Right cardiac atrium (tissue), 5 donors: ENCODE measurements at regions not wholly inside any gene's neighbourhood (a gene's known extent, or its start where the extent isn't known, plus 50 kb on each side); places are given as distances from the start of the nearest gene placed in this dataset.
"Not testable (repeated sequence)": the region's sequence is repeated elsewhere in the genome, so short reads cannot be mapped to it uniquely, and the experiment has no call there.

Source experiments
- ATAC-seq, 2 donors: fragments of 200-7000 bp; cut with Tn5 transposase; one replicate each; pipeline versions ENCODE4 v1.8.0 to v1.9.1; 2020; ENCODE audit warnings: moderate library complexity in 2 of 2, mild to moderate bottlenecking in 1 of 2
- DNase-seq, 3 donors: peaks; one replicate each; pipeline ENCODE4 v3.0.0-alpha.2; 2020
- H3K27ac ChIP-seq: one replicate; pipeline ENCODE4 v1.5.1; 2013; ENCODE audit warnings: mild to moderate bottlenecking, low read length, control low read depth, moderate library complexity
- H3K27me3 ChIP-seq: one replicate; pipeline ENCODE4 v1.6.1; 2013; ENCODE audit not compliant: control insufficient read depth, insufficient read depth
- H3K4me1 ChIP-seq: one replicate; pipeline ENCODE4 v1.6.1; 2013; ENCODE audit warnings: low read length; ENCODE audit not compliant: control insufficient read depth, insufficient read depth
- H3K4me3 ChIP-seq: one replicate; pipeline ENCODE4 v1.5.1; 2013; ENCODE audit warnings: low read length, control low read depth
- H3K9me3 ChIP-seq: one replicate; pipeline ENCODE4 v1.6.1; 2013; ENCODE audit warnings: low read length; ENCODE audit not compliant: control insufficient read depth
- WGBS: extraction: QIAGEN DNeasy Blood & Tissue Kit; methylation state at CpG from one replicate; pipeline ENCODE4 v1.1.7; 2013; 5-methylcytosine and 5-hydroxymethylcytosine counted together
- intact Hi-C, 4 donors: fragments of 100-400 bp; cut with DNase I; formaldehyde crosslinking; loops; one replicate each; pipeline versions ENCODE4 v1.11.0 to v1.14.0; 2022 to 2023
- donor health status: healthy with polysubstance abuse.
- donor health status: DM: no; HTN: yes; CAD: no.
- donor health status: DM: no; HTN: no; CAD: no.
- donor health status: DM: no; HTN: yes; CAD: no; lungs with severe emphysema.
- donor health status: DM: yes; HTN: yes; CAD: no.

DNA sequence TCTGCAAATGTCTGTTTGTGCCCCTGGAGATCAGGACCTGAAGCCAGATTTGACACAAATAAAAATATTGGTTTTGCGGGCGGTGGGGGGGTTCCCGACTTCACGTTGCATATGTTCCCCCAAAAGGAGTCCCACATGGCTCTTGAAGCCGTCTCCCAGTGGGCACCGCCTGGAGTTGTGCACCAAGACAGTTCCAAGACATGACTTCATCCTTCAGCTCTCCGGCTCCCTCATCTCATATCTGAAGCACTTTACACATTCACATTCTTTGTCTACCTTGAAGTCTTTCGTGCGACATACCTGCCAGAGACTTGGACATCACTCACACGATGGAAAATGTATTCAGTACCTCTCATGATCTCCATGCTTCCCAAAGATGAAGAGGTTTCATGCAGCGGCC is 362.8 kb upstream of the FOXK1 start:
- DNase-seq (no peak), ATAC-seq (no peak)
- H3K27me3 ChIP-seq = no peaks in the 10 kb centered on the region
- H3K4me3 ChIP-seq = no peak overlapping the region
- no peaks in the 10 kb centered on the region for H3K9me3 ChIP-seq
- no peak overlapping the region for H3K27ac ChIP-seq
- no peaks in the 10 kb centered on the region for H3K4me1 ChIP-seq
- 87% methylated on average over 11 of the region's 11 CpGs for WGBS
- intact Hi-C loops = no loop called here

DNA sequence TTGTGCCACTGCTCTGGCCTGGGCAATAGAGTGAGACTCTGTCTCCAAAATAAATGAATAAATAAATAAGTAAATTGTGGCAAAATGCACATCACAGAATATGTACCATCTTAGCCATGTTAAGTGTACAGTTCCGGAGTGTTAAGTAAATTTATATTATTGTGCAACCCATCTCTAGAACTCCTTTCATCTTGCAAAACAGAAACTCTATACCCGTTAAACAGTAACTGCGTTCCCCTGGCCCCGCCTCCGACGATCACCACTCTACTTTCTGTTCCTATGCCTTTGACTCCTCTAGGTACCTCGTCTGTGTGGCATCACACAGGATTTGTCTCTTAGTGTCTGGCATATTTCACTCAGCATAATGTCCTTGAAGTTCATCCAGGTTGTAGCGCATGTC is 356.4 kb upstream of the FOXK1 start:
- Histone ChIP-seq H3K4me1 (no peaks in the 10 kb centered on the region), H3K4me3 (no peak overlapping the region), H3K27me3 (no peaks in the 10 kb centered on the region), H3K9me3 (no peaks in the 10 kb centered on the region), H3K27ac (no peak overlapping the region)
- DNase-seq (no peak), ATAC-seq (no peak)
- intact Hi-C loops = no loop called here
- 82% methylated on average over 8 of the region's 8 CpGs for WGBS

DNA sequence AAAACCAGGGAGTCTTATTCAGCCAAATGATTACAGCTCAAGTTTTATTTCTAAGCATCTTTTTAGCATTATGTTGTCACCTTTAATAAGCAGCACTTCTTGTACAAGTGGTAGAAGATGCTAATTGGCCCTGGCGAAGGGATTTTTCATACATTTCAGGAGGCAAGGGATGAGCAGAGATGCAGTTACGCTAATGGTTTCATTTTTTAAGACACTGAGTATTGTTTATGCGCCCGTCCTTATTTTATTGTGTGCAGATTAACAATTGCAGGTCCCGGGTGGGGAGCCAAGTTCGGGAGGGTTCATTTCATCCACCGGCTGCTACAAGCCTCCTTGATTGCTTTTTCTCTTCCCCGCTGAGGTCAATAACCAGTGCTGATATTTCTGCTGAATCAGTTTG is 350.4 kb upstream of the FOXK1 start:
- H3K27ac ChIP-seq = no peak overlapping the region

DNA sequence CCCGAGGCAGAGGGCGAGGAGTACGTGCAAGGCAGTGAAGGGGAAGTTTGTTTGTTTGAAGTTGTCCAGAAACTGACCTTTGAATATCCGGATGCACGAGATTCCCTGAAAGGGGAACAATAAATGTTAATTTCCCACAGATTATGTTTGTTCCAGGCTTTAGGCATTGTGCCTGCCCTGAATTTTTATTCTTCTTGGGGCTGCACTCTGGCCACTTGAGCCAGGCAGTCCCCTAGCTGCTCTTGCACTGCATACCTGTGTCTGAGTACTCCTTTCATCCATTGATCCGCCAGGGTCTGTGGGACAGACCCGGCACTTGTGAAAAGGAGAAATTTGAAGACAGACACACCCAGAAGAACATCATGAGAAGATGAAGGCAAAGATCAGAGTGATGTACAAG is 343.5 kb upstream of the FOXK1 start:
- intact Hi-C loops = no loop called here
- H3K4me3 ChIP-seq = no peak overlapping the region

More for the DNA sequence above, 350.4 kb upstream of the FOXK1 start:
- Histone ChIP-seq H3K27me3 (no peaks in the 10 kb centered on the region), H3K9me3 (no peaks in the 10 kb centered on the region), H3K4me1 (no peaks in the 10 kb centered on the region), H3K4me3 (no peak overlapping the region)
- DNase-seq = no peak
- WGBS = 90% methylated on average over 8 of the region's 8 CpGs
- intact Hi-C loops = no loop called here
- ATAC-seq = no peak

DNA sequence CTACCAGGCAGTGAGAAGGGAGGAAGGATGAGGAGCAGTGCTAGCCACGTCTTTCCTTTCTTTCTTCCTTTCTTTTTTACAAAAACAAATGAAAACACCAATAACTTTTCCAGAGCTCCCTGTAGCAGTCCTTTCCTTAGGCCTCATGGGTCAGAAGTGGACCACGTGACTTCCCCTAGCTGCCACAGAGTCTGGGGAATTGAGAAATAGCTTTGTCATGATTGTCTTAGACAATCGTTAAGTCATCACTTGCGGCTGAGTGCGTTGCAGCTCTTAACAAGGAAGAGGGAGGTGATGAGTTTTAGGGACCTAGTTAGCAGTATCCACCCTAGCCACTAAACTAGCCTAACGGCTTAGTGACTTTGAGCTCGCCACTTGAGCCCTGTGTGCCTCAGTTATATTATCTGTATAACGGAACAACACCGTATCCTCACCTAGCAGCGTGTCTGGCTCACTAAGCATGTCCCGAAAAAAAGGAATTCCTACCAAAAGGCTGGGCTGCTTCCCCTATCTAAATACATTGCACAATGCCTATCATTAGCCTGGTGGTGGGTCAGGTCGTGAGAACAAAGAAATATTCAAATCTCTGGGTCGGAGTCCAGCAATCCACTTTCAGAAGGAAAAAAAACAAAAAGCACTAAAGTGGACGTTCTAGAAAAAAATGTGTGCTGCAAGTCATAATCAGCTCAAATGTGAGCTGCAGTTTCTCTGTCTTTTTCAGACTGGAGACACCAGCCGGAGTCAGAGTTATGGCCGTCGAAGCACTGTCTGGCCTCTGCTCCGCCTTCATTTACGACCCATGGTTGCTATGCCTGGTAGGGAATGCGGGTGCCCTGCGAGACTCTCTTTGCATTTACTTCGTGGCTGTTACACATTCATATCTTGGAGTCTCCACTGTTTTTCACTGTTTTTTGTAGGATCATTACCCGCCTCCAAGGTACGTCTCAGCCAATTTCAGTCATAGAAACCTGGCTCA is 338.5 kb upstream of the FOXK1 start:
- H3K4me3 ChIP-seq = no peak overlapping the region
- no peak overlapping the region for H3K27ac ChIP-seq
- no peaks in the 10 kb centered on the region for H3K4me1 ChIP-seq
- DNase-seq (no peak), ATAC-seq (no peak)
- WGBS = 82% methylated on average over 24 of the region's 24 CpGs
- H3K27me3 ChIP-seq = no peaks in the 10 kb centered on the region
- intact Hi-C loops = no loop called here
- H3K9me3 ChIP-seq = peaks cover 4% of the 10 kb centered on the region

More for the DNA sequence above, 343.5 kb upstream of the FOXK1 start:
- DNase-seq (no peak), ATAC-seq (no peak)
- 80% methylated on average over 7 of the region's 7 CpGs for WGBS
- H3K27me3 ChIP-seq = no peaks in the 10 kb centered on the region
- no peaks in the 10 kb centered on the region for H3K4me1 ChIP-seq
- peaks cover 2% of the 10 kb centered on the region for H3K9me3 ChIP-seq
- no peak overlapping the region for H3K27ac ChIP-seq

DNA sequence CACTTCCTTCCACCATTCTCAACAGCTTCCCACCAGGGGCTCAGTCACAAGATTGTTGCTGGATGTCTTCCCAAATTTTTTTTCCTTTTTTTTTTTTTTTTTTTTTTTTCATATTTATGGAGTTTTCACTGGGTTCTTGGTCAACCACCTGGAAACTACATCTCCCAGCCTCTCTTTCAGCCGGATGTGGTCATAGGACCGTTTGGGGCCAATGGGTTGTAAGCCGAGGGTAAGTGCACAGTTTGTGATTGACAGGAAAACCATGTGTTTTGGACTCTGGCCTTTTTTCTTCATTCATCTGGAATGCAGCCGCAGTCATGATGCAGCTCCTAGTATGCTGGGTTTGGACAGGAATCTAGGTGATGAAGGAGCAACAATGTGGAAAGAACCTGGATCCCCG is 337.1 kb upstream of the FOXK1 start:
- intact Hi-C loops = no loop called here
- Histone ChIP-seq H3K9me3 (peaks cover 4% of the 10 kb centered on the region), H3K4me3 (no peak overlapping the region), H3K27me3 (no peaks in the 10 kb centered on the region), H3K4me1 (no peaks in the 10 kb centered on the region), H3K27ac (no peak overlapping the region)
- 64% methylated on average over 5 of the region's 5 CpGs for WGBS
- no peak for ATAC-seq
- DNase-seq = no peak

DNA sequence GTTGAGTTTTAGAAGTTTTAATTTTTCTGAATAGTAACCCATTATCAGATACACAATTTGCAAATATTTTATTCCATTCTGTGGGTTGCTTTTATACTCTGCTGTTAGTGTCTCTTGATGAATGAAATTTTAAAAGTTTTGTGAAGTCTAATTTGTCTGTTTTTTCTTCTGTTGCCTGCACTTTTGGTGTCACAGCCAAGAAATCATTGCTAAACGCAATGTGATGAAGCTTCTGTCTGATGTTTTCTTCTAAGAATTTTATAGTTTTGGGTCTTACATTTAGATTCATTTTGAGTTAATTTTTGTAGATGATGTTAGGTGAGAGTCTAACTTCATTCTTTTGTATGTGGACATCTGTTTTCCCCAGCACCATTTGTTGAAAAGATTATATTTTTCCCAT is 330.0 kb upstream of the FOXK1 start:
- intact Hi-C loops = no loop called here
- no peak overlapping the region for H3K27ac ChIP-seq
- H3K27me3 ChIP-seq = no peaks in the 10 kb centered on the region
- ATAC-seq (no peak), DNase-seq (no peak)
- 88% methylated on average over 1 of the region's 1 CpG for WGBS
- no peak overlapping the region for H3K4me3 ChIP-seq
- no peaks in the 10 kb centered on the region for H3K4me1 ChIP-seq
- no peaks in the 10 kb centered on the region for H3K9me3 ChIP-seq

DNA sequence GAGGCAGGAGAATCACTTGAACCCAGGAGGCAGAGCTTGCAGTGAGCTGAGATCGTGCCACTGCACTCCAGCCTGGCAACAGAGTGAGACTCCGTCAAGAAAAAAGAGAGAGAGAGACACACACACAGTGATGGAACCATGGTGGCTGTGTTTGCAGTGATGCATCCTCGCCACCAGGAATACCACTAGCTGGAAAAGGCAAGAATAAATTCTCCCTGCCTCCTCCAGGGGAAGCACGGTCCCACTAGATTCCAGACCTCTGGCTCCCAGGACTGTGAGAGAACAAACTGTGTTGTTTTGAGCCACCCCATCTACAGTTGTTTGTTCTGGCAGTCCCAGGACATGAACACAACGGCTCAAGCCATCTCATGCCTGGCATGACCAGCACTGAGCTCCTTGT is 320.3 kb upstream of the FOXK1 start:
- DNase-seq (no peak), ATAC-seq (no peak)
- no peaks in the 10 kb centered on the region for H3K4me1 ChIP-seq
- H3K27me3 ChIP-seq = no peaks in the 10 kb centered on the region
- no peak overlapping the region for H3K27ac ChIP-seq
- no peak overlapping the region for H3K4me3 ChIP-seq
- 74% methylated on average over 5 of the region's 5 CpGs for WGBS
- H3K9me3 ChIP-seq = no peaks in the 10 kb centered on the region
- intact Hi-C loops = no loop called here

DNA sequence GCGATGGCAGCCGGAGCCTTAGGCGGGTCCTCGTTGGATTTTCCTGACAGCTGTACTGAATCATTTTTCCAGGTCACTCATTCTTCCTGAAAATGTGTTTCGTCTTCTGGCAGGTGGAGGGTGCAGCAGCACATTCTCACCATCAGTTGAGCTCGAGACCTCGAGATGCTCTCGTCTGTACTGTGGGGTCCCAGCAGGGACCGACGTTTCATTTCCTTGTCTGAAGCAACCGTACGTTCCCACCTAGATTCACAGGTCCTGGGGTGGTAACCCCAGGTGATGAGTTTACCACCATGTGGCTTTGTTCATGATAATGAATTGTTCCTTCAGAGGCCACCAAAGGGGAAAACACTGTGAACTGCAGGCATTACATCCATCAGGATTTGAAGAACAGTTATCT is 298.5 kb upstream of the FOXK1 start:
- ATAC-seq (no peak), DNase-seq (no peak)
- WGBS = 84% methylated on average over 12 of the region's 12 CpGs
- Histone ChIP-seq H3K4me1 (no peaks in the 10 kb centered on the region), H3K4me3 (no peak overlapping the region), H3K9me3 (peaks cover 2% of the 10 kb centered on the region), H3K27ac (no peak overlapping the region), H3K27me3 (no peaks in the 10 kb centered on the region)
- intact Hi-C loops = no loop called here

DNA sequence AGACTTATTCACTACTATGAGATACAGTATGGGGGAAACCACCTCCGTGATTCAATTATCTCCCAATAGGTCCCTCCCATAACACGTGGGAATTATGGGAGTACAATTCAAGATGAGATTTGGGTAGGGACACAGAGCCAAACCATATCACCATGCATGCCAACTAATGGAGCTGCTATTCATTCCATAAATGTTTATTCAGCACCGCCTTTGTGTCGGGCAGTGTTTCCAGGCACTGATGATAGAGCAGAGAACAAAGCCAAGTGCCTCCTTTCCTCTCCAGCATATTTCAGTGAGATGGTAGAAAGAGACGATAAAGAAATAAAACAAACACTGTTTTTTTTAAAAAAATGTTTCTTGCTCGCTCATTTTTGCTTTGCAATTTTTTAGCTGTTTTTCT is 295.9 kb upstream of the FOXK1 start:
- no peak for ATAC-seq
- intact Hi-C loops = no loop called here
- Histone ChIP-seq H3K27me3 (no peaks in the 10 kb centered on the region), H3K4me3 (no peak overlapping the region), H3K9me3 (no peaks in the 10 kb centered on the region), H3K27ac (no peak overlapping the region), H3K4me1 (no peaks in the 10 kb centered on the region)
- WGBS = 62% methylated on average over 6 of the region's 6 CpGs
- DNase-seq = no peak

DNA sequence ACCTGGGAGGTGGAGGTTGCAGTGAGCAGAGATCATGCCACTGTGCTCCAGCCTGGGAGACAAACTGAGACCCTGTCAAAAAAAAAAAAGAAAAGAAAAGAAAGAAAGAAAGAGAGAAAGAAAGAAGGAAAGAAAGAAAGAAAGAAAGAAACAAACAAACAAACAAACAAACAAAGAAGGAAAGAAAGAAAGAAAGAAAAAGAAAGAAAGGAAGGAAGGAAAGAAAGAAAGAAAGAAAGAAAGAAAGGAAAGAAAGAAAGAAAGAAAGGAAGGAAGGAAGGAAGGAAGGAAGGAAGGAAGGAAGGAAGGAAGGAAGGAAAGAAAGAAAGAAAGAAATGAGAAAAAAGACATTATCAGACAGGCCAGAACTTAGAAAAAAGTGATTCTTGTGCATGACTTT is 291.0 kb upstream of the FOXK1 start:
- H3K27me3 ChIP-seq, ATAC-seq, H3K9me3 ChIP-seq, DNase-seq, H3K4me1 ChIP-seq, intact Hi-C loops, H3K27ac ChIP-seq, H3K4me3 ChIP-seq: not testable (repeated sequence)

DNA sequence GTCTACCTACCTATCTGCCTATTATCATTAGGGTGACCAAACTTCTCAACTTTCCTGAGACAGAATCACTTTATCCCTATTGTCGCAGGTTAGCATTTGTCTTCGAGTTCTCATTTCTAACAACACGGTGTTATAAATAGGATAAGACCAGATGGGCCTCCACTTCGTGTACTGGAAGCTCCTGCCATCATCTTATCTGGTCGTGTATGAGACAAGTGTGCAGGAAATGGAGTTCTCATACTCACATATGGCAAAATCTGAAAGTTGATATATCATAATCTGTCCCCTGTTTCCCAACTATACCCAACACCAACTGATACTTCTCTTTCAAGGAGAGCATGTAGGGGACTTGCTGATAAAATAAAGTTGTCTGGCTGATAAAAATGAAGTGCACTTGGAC is 287.4 kb upstream of the FOXK1 start:
- ATAC-seq (no peak), DNase-seq (no peak)
- intact Hi-C loops = no loop called here
- Histone ChIP-seq H3K4me1 (no peaks in the 10 kb centered on the region), H3K9me3 (no peaks in the 10 kb centered on the region), H3K27ac (no peak overlapping the region), H3K4me3 (no peak overlapping the region), H3K27me3 (no peaks in the 10 kb centered on the region)
- WGBS = 63% methylated on average over 5 of the region's 5 CpGs
